Esophagus muscularis mucosa (tissue), 4 donors: ENCODE measurements at regions not wholly inside any gene's neighbourhood (a gene's known extent, or its start where the extent isn't known, plus 50 kb on each side); places are given as distances from the start of the nearest gene placed in this dataset.
"Not testable (repeated sequence)": the region's sequence is repeated elsewhere in the genome, so short reads cannot be mapped to it uniquely, and the experiment has no call there.

Experiments used
- DNase-seq: peaks from one replicate; pipeline ENCODE4 v3.0.0-alpha.2; 2017; ENCODE audit errors: extremely low spot score
- H3K27ac ChIP-seq, 4 donors: fragments of 200-600 bp; sonication (generic); replicated peaks in 1 of 4; 1 replicate in 3 of 4; 2 replicates in 1 of 4; pipeline ENCODE4 v1.5.1; 2016 to 2019; ENCODE audit warnings: mild to moderate bottlenecking in 1 of 4
- H3K27me3 ChIP-seq, 4 donors: fragments of 200-600 bp; sonication (generic); one replicate each; pipeline versions ENCODE4 v1.5.1 to v1.6.0; 2016 to 2019
- H3K36me3 ChIP-seq, 4 donors: fragments of 200-600 bp; sonication (generic); one replicate each; pipeline ENCODE4 v1.5.1; 2016 to 2019
- H3K4me1 ChIP-seq, 4 donors: fragments of 200-600 bp; sonication (generic); one replicate each; pipeline ENCODE4 v1.5.1; 2016 to 2019
- H3K4me3 ChIP-seq, 4 donors: fragments of 200-600 bp; sonication (generic); 1 replicate in 2 of 4; 2 replicates in 2 of 4; pipeline ENCODE4 v1.5.1; 2016 to 2019; ENCODE audit warnings: mild to moderate bottlenecking in 4 of 4, moderate library complexity in 1 of 4
- H3K9me3 ChIP-seq, 4 donors: fragments of 200-600 bp; sonication (generic); 1 replicate in 3 of 4; 2 replicates in 1 of 4; pipeline ENCODE4 v1.5.1; 2016 to 2019
- CTCF ChIP-seq, 3 experiments: fragments of 200-600 bp in 2 of 3; fragments of 450-650 bp in 1 of 3; sonication (generic) in 2 of 3; IDR thresholded peaks; one replicate each; pipeline ENCODE4 v1.5.1; 2017 to 2019; ENCODE audit warnings: antibody characterized with exemption in 3 of 3, mild to moderate bottlenecking in 2 of 3, moderate library complexity in 1 of 3
- EP300 ChIP-seq: sonication (generic); formaldehyde crosslinking; IDR thresholded peaks from one replicate; pipeline ENCODE4 v1.6.1; 2017; ENCODE audit warnings: antibody characterized with exemption
- POLR2A ChIP-seq: fragments of 450-650 bp; IDR thresholded peaks from one replicate; pipeline ENCODE4 v1.6.1; 2017; ENCODE audit warnings: antibody characterized with exemption, moderate library complexity, mild to moderate bottlenecking, low read depth
- POLR2AphosphoS5 ChIP-seq, 2 donors: sonication (generic); formaldehyde crosslinking; IDR thresholded peaks; one replicate each; pipeline ENCODE4 v1.6.1; 2017; ENCODE audit warnings: antibody characterized with exemption in 2 of 2
- WGBS: methylation state at CpG from one replicate; pipeline ENCODE4 v1.1.5; 2018; 5-methylcytosine and 5-hydroxymethylcytosine counted together
- intact Hi-C: fragments of 100-400 bp; cut with DNase I; formaldehyde crosslinking; loops from one replicate; pipeline ENCODE4 v1.15.1; 2023

DNA sequence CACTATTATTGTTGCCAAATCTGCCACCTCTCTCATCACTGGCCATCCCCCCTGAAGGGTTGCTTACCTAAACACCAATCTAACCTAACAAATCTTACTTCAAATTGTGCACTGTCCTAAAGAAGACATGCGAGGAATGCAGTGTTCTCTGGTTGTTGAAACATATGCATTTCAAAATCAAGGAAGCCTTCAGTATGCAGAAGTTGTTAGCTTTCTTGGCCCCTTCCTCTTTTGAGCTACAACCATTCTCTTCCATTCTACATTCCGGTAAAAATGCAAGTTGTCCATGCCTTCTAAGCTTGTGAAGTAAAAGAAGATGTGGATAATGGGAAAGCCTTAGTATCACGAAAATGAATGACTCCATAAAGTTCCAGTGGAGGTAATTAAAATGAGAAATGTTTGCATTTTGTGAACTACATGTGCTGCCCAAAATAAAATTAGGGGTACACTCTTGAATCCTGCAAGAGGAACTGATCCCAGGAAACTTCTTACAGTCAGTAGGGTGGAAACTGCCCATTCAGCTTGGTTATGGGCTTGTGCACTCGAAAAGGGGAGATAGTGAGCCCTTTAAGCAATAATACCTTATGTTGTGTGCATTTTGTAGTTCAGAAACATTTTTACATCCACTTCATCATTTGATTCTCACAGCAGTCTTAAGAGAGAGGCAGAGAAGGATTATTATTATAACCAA, 77.6 kb upstream of the ADRB2 start:
- no peak overlapping the region for H3K4me3 ChIP-seq
- no peaks in the 10 kb centered on the region for H3K27me3 ChIP-seq
- TF ChIP-seq CTCF (IDR thresholded peaks at IDR 0.05) = no peak
- TF ChIP-seq POLR2AphosphoS5 (IDR thresholded peaks at IDR 0.05) = no peak
- no peak for TF ChIP-seq EP300
- TF ChIP-seq POLR2A = no peak
- no peaks in the 10 kb centered on the region for H3K4me1 ChIP-seq
- intact Hi-C loops = no loop called here
- H3K36me3 ChIP-seq = no peaks in the 10 kb centered on the region
- H3K9me3 ChIP-seq = no peaks in the 10 kb centered on the region
- no peak for DNase-seq
- no peak overlapping the region for H3K27ac ChIP-seq
- 77% methylated on average over 4 of the region's 4 CpGs for WGBS

DNA sequence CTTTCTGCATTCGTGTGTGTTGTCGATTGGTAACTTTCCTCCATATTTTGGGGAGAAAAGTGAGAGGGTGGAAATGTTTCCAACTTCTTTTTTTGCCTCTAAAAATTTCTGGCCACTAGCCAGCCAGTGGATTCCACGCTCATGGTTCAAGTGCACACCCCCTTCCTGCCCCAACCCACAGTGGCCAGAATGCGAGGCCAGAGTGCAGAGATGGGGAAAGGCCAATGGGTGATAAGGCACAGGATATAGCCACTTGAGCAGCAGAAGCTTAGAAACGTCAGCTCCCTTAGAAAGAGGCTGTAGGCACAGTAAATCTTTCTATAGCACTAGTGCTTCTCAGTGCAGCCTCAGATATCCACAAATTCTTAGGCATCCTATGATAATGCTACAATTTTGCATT, 75.8 kb upstream of the ADRB2 start:
- intact Hi-C loops = no loop called here
- no peak overlapping the region for H3K27ac ChIP-seq

DNA sequence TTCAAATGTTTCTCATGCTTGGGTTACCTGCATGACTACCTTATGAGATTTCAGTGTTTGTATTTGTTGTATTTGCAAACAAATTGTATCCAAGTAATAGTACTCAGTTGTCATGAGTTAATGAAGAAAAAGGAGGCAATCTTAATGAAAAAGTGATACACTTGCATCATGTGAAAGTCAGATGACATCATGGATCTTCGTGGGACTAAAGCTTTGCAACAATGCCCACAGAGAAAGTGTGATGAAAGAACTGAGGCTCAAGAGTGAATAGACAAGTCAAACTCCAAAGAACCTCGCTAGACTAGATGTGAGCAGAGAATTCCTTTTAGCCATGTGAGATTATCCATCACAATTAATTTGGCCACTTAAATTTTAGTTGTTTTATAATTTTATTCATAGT, 75.4 kb upstream of the ADRB2 start:
- intact Hi-C loops = no loop called here
- no peak for DNase-seq
- H3K9me3 ChIP-seq = peaks cover 0 to 14% (median 0%) of the 10 kb centered on the region in 4 donors
- no peaks in the 10 kb centered on the region for H3K36me3 ChIP-seq
- no peak overlapping the region for H3K4me3 ChIP-seq
- WGBS = 67% methylated on average over 2 of the region's 2 CpGs
- no peaks in the 10 kb centered on the region for H3K27me3 ChIP-seq
- no peaks in the 10 kb centered on the region for H3K4me1 ChIP-seq
- no peak for TF ChIP-seq EP300
- TF ChIP-seq CTCF (IDR thresholded peaks at IDR 0.05) = no peak
- TF ChIP-seq POLR2AphosphoS5 (IDR thresholded peaks at IDR 0.05) = no peak
- no peak for TF ChIP-seq POLR2A
- H3K27ac ChIP-seq = no peak overlapping the region

More for the DNA sequence above, 75.8 kb upstream of the ADRB2 start:
- Histone ChIP-seq H3K36me3 (no peaks in the 10 kb centered on the region), H3K27me3 (no peaks in the 10 kb centered on the region), H3K4me1 (no peaks in the 10 kb centered on the region), H3K4me3 (no peak overlapping the region), H3K9me3 (peaks cover 0 to 11% (median 0%) of the 10 kb centered on the region in 4 donors)
- WGBS = 60% methylated on average over 5 of the region's 5 CpGs
- DNase-seq = no peak
- TF ChIP-seq POLR2A (no peak), POLR2AphosphoS5 (IDR thresholded peaks at IDR 0.05) (no peak), CTCF (IDR thresholded peaks at IDR 0.05) (no peak), EP300 (no peak)

DNA sequence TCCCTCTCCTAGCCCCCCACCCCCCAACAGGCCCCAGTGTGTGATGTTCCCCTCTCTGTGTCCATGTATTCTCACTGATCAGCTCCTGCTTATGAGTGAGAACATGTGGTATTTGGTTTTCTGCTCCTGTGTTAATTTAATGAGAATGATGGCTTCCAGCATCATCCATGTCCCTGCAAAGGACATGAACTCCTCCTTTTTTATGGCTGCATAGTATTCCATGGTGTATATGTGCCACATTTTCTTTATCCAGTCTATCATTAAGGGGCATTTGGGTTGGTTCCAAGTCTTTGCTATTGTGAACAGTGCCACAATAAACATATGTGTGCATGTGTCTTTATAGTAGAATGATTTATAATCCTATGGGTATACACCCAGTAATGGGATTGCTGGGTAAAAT, 74.0 kb upstream of the ADRB2 start:
- H3K9me3 ChIP-seq = peaks cover 0 to 19% (median 0%) of the 10 kb centered on the region in 4 donors
- intact Hi-C loops, H3K4me1 ChIP-seq, H3K4me3 ChIP-seq, H3K27me3 ChIP-seq, DNase-seq, H3K36me3 ChIP-seq, H3K27ac ChIP-seq: not testable (repeated sequence)

GRCh38 chr5:148759101-148759500, 67.3 kb upstream of the ADRB2 start:
- TF ChIP-seq POLR2A (no peak), POLR2AphosphoS5 (IDR thresholded peaks at IDR 0.05) (no peak), CTCF (IDR thresholded peaks at IDR 0.05) (no peak), EP300 (no peak)
- Histone ChIP-seq H3K9me3 (peaks cover 0 to 18% (median 0%) of the 10 kb centered on the region in 4 donors), H3K36me3 (no peaks in the 10 kb centered on the region), H3K4me3 (no peak overlapping the region), H3K4me1 (no peaks in the 10 kb centered on the region), H3K27ac (no peak overlapping the region), H3K27me3 (no peaks in the 10 kb centered on the region)
- WGBS = 56% methylated on average over 3 of the region's 3 CpGs
- DNase-seq = no peak
- intact Hi-C loops = no loop called here
